ENCODE measurements at regions not wholly inside any gene's neighbourhood (a gene's known extent, or its start where the extent isn't known, plus 50 kb on each side); places are given as distances from the start of the nearest gene placed in this dataset.

GRCh38 chr12:77625441-77625840 lies 205.3 kb upstream of the NAV3 start:
- TF ChIP-seq ZNF148 (tag by site-specific recombination; IDR thresholded peaks at IDR 0.05; ENCODE audit: borderline replicate concordance) (no peak), CTCF (tag by site-specific recombination; IDR thresholded peaks at IDR 0.05) (no peak), ZNF274 (IDR thresholded peaks at IDR 0.05; ENCODE audit: low read length) (no peak), ZNF274 (tag by site-specific recombination; IDR thresholded peaks at IDR 0.05; ENCODE audit: borderline replicate concordance) (no peak), ZNF701 (tag by site-specific recombination; IDR thresholded peaks at IDR 0.05) (no peak), ZFP3 (tag by site-specific recombination; IDR thresholded peaks at IDR 0.05; ENCODE audit: low read depth) (no peak), ZFP37 (tag by site-specific recombination; IDR thresholded peaks at IDR 0.05) (no peak), ZNF266 (tag by site-specific recombination; IDR thresholded peaks at IDR 0.05; ENCODE audit: low read depth) (no peak), SETDB1 (IDR thresholded peaks at IDR 0.05; ENCODE audit: insufficient read length, low read length) (no peak), YY1 (tag by site-specific recombination; IDR thresholded peaks at IDR 0.05) (no peak), ZNF777 (tag by site-specific recombination; IDR thresholded peaks at IDR 0.05; ENCODE audit: borderline replicate concordance) (no peak), ZBTB8A (tag by site-specific recombination; IDR thresholded peaks at IDR 0.05) (no peak), ZNF707 (tag by site-specific recombination; IDR thresholded peaks at IDR 0.05) (no peak)

Measured in HEK293 (cell line).